HL-60 (cell line): ENCODE measurements at regions not wholly inside any gene's neighbourhood (a gene's known extent, or its start where the extent isn't known, plus 50 kb on each side); places are given as distances from the start of the nearest gene placed in this dataset.

Experiments used
- CTCF ChIP-seq: IDR thresholded peaks from one replicate; pipeline ENCODE4 v1.5.1; 2011; ENCODE audit warnings: low read length, control low read depth, inconsistent platforms; ENCODE audit not compliant: insufficient read depth
- GABPA ChIP-seq: IDR thresholded peaks from 2 replicates; pipeline ENCODE4 v1.6.1; 2012; ENCODE audit warnings: low read depth
- POLR2AphosphoS5 ChIP-seq: IDR thresholded peaks from 2 replicates; pipeline ENCODE4 v1.6.1; 2012; ENCODE audit warnings: low read depth
- REST ChIP-seq: IDR thresholded peaks from 2 replicates; pipeline ENCODE4 v1.6.1; 2012; ENCODE audit warnings: low read depth; ENCODE audit not compliant: insufficient replicate concordance

- TF ChIP-seq CTCF (no peak), POLR2AphosphoS5 (no peak), REST (no peak), GABPA (no peak)
These were observed 236.0 kb upstream of the IRX5 start for GRCh38 chr16:54694651-54695050.
